K562 (cell line): ENCODE measurements at regions not wholly inside any gene's neighbourhood (a gene's known extent, or its start where the extent isn't known, plus 50 kb on each side); places are given as distances from the start of the nearest gene placed in this dataset.

ENCODE experiments used
- ATAC-seq: fragments of 200-7000 bp; cut with Tn5 transposase; 3 replicates; pipeline ENCODE4 v1.9.1; 2020; ENCODE audit warnings: moderate library complexity
- BruUV-seq: library from RNA; stranded (reverse); fragments of 400-500 nt; replicated peaks from 2 replicates; lab custom pipeline; 2021; lab: Mats Ljungman, UMichigan
- CTCF ChIA-PET: fragments of 300-600 bp; formaldehyde crosslinking; extraction: SDS; loops from one replicate; lab custom pipeline; 2021; ENCODE audit warnings: low intra/inter-chr PET ratio; lab: Yijun Ruan, JAX
- POLR2A ChIA-PET: fragments of 300-600, 350-650 bp; sonication (Branson Sonifier 250); formaldehyde crosslinking; extraction: SDS; loops from one replicate; lab custom pipeline; 2021; ENCODE audit warnings: antibody characterized with exemption, inconsistent platforms; lab: Yijun Ruan, JAX
- DNase-seq, 4 experiments: peaks; one replicate each; pipeline versions ENCODE4 v3.0.0 to v3.0.0-alpha.2; 2011 to 2018; ENCODE audit warnings: low spot score in 3 of 4, mixed read lengths in 3 of 4; ENCODE audit errors: extremely low read depth in 1 of 4
- FAIRE-seq: peaks from 2 replicates; lab custom pipeline; 2011; peaks lifted over from hg19 to GRCh38; lab: Jason Lieb, UNC
- H2AFZ ChIP-seq: 2 replicates; pipeline ENCODE4 v1.6.0; 2011; ENCODE audit warnings: low read depth, low read length, control low read depth, inconsistent platforms
- H3K27ac ChIP-seq: fragments of 200-600 bp; 3 replicates; pipeline ENCODE4 v1.8.0; 2011; ENCODE audit warnings: low read depth, mild to moderate bottlenecking, control low read depth, inconsistent platforms, low read length, moderate library complexity, mixed read lengths; ENCODE audit errors: extremely low read depth
- H3K27me3 ChIP-seq, 2 experiments: fragments of 300-600 bp in 1 of 2; 2 replicates in 1 of 2; 3 replicates in 1 of 2; pipeline versions ENCODE4 v1.6.0 to v1.8.0; 2011; ENCODE audit warnings: inconsistent platforms in 2 of 2, low read length in 2 of 2, mild to moderate bottlenecking in 1 of 2, mixed read lengths in 1 of 2, moderate library complexity in 1 of 2; ENCODE audit not compliant: control insufficient read depth in 2 of 2, insufficient read depth in 2 of 2
- H3K36me3 ChIP-seq: fragments of 300-600 bp; 3 replicates; pipeline ENCODE4 v1.8.0; 2011; ENCODE audit warnings: mild to moderate bottlenecking, low read length, inconsistent platforms; ENCODE audit not compliant: control insufficient read depth, insufficient read depth
- H3K4me1 ChIP-seq, 2 experiments: fragments of 200-600 bp in 1 of 2; replicated peaks in 1 of 2; 2 replicates in 1 of 2; 3 replicates in 1 of 2; pipeline versions ENCODE4 v1.5.1 to v1.8.0; 2011; ENCODE audit warnings: inconsistent platforms in 2 of 2, low read length in 2 of 2, mild to moderate bottlenecking in 1 of 2, mixed read lengths in 1 of 2, moderate library complexity in 1 of 2; ENCODE audit not compliant: control insufficient read depth in 2 of 2, insufficient read depth in 2 of 2
- H3K4me2 ChIP-seq: 2 replicates; pipeline ENCODE4 v1.6.1; 2011; ENCODE audit warnings: low read length, control low read depth, inconsistent platforms, mixed read lengths; ENCODE audit not compliant: insufficient read depth
- H3K4me3 ChIP-seq: fragments of 200-600 bp; sonication (generic), shearing (Covaris generic); 2 replicates; pipeline ENCODE4 v1.5.1; 2016; ENCODE audit warnings: control low read depth, inconsistent platforms
- H3K79me2 ChIP-seq: fragments of 200-600 bp; 3 replicates; pipeline ENCODE4 v1.8.0; 2011; ENCODE audit warnings: low read length, inconsistent platforms; ENCODE audit not compliant: control insufficient read depth, insufficient read depth
- H3K9ac ChIP-seq, 2 experiments: 2 replicates each; pipeline versions ENCODE4 v1.6.0 to v1.6.1; 2011; ENCODE audit warnings: low read depth in 2 of 2, low read length in 2 of 2, control low read depth in 1 of 2, inconsistent platforms in 1 of 2, mild to moderate bottlenecking in 1 of 2, mixed read lengths in 1 of 2; ENCODE audit not compliant: insufficient read depth in 1 of 2
- H3K9me1 ChIP-seq: one replicate; pipeline ENCODE4 v1.6.0; 2011; ENCODE audit warnings: inconsistent platforms, mild to moderate bottlenecking, low read length, moderate library complexity; ENCODE audit not compliant: control insufficient read depth, insufficient read depth
- H3K9me3 ChIP-seq: replicated peaks from 2 replicates; pipeline ENCODE4 v1.5.1; 2011; ENCODE audit warnings: low read depth, low read length, inconsistent platforms; ENCODE audit not compliant: control insufficient read depth, insufficient read depth
- H4K20me1 ChIP-seq: replicated peaks from 2 replicates; pipeline ENCODE4 v1.6.1; 2011; ENCODE audit warnings: low read length, inconsistent platforms, mixed read lengths; ENCODE audit not compliant: control insufficient read depth, insufficient read depth
- ADNP ChIP-seq: fragments of 200-800 bp; sonication (Bioruptor generic); IDR thresholded peaks from 2 replicates; pipeline ENCODE4 v1.6.1; 2016; ENCODE audit warnings: missing genetic modification characterization, missing compliant biosample characterization
- BCOR ChIP-seq: fragments of 450-650 bp; IDR thresholded peaks from 2 replicates; pipeline ENCODE4 v1.6.1; 2016
- EHMT2 ChIP-seq: fragments of 450-650 bp; IDR thresholded peaks from 2 replicates; pipeline ENCODE4 v1.6.1; 2018; ENCODE audit warnings: antibody characterized with exemption
- KAT7 ChIP-seq: sonication (generic); formaldehyde crosslinking; IDR thresholded peaks from 2 replicates; pipeline ENCODE4 v1.8.0; 2022; ENCODE audit warnings: missing genetic modification reagents, mild to moderate bottlenecking, borderline replicate concordance
- MYNN ChIP-seq, 2 experiments: sonication (generic); formaldehyde crosslinking in 1 of 2; IDR thresholded peaks; 2 replicates each; pipeline versions ENCODE4 v1.5.0 to v1.6.1; 2016 to 2020; ENCODE audit warnings: antibody characterized with exemption in 1 of 2, missing genetic modification reagents in 1 of 2
- RBM25 ChIP-seq: fragments of 200-400 bp; formaldehyde crosslinking; IDR thresholded peaks from 2 replicates; pipeline ENCODE4 v1.6.1; 2018; ENCODE audit warnings: low read length, low read depth, moderate library complexity; ENCODE audit not compliant: severe bottlenecking
- SIX5 ChIP-seq, 2 experiments: IDR thresholded peaks; 2 replicates each; pipeline ENCODE4 v1.6.1; 2011; ENCODE audit warnings: low read length in 2 of 2, borderline replicate concordance in 1 of 2, low read depth in 1 of 2, mild to moderate bottlenecking in 1 of 2, moderate library complexity in 1 of 2; ENCODE audit not compliant: insufficient read depth in 1 of 2
- SMARCA5 ChIP-seq: fragments of 450-650 bp; IDR thresholded peaks from 2 replicates; pipeline ENCODE4 v1.6.1; 2016
- SOX6 ChIP-seq: fragments of 450-650 bp; IDR thresholded peaks from 2 replicates; pipeline ENCODE4 v1.6.1; 2014; ENCODE audit warnings: mild to moderate bottlenecking
- STAG1 ChIP-seq: sonication (generic); formaldehyde crosslinking; IDR thresholded peaks from 2 replicates; pipeline ENCODE4 v1.5.0; 2020; ENCODE audit warnings: missing genetic modification reagents, borderline replicate concordance
- STAT6 ChIP-seq: sonication (generic); formaldehyde crosslinking; IDR thresholded peaks from 2 replicates; pipeline ENCODE4 v1.8.1; 2023; ENCODE audit warnings: mild to moderate bottlenecking, missing genetic modification reagents
- TEAD1 ChIP-seq, 2 experiments: fragments of 450-650 bp in 1 of 2; sonication (generic) in 1 of 2; formaldehyde crosslinking; IDR thresholded peaks; 2 replicates each; pipeline versions ENCODE4 v1.4.0 to v1.8.0; 2020 to 2022; ENCODE audit warnings: mild to moderate bottlenecking in 2 of 2, missing genetic modification reagents in 1 of 2
- TRIM28 ChIP-seq: fragments of 450-650 bp; IDR thresholded peaks from 2 replicates; pipeline ENCODE4 v1.6.1; 2017
- ZFP36 ChIP-seq: fragments of 150-350 bp; IDR thresholded peaks from 2 replicates; pipeline ENCODE4 v1.6.1; 2018; ENCODE audit warnings: low read length, low read depth; ENCODE audit not compliant: partially characterized antibody
- ZNF133 ChIP-seq: fragments of 250-450 bp; sonication (Bioruptor Pico); IDR thresholded peaks from 2 replicates; pipeline ENCODE4 v1.4.0; 2020; ENCODE audit warnings: mild to moderate bottlenecking
- WGBS: fragments of 100-300 bp; shearing (Covaris generic); methylation state at CpG from one replicate; pipeline ENCODE4 v1.1.6; 2016; ENCODE audit warnings: low coverage, mixed read lengths; ENCODE audit not compliant: insufficient coverage; ENCODE audit errors: missing lambda C conversion rate; 5-methylcytosine and 5-hydroxymethylcytosine counted together
- in situ Hi-C: fragments of 300-500 bp; cut with MboI; formaldehyde crosslinking; loops from 4 replicates; pipeline ENCODE4 v1.15.0; 2018; ENCODE audit warnings: inconsistent platforms, mixed read lengths
- intact Hi-C: fragments of 100-400 bp; cut with micrococcal nuclease; formaldehyde crosslinking; loops from 2 replicates; pipeline ENCODE4 v1.14.2; 2022

- FAIRE-seq: no peak
Observed at GRCh38 chr6:20263059-20263458, 50.8 kb upstream of the MBOAT1 start.

DNA sequence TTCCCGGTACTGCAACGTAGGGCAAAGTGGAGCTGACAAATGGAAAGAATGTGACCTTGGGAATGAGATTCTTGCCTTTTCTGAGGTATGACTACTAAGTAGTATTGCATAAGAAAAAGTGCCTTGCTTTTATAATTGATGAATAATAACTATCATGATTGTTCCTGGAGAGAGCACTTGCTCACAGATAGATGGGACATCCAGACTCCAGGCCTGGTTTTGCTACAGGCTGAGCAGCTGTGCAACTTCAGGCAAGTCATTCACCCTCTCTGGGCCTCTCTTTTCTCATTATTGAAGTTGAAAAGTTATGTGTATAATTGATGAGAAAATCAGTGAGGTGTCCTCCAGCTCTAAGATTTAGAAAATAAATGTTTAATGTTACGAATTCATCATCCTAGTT lies 53.6 kb upstream of the MBOAT1 start:
- H3K4me2 ChIP-seq: no peak overlapping the region
- no peak overlapping the region for H3K4me3 ChIP-seq
- no peak for DNase-seq
- H4K20me1 ChIP-seq: no peaks in the 10 kb centered on the region
- intact Hi-C loops (no loop called here), in situ Hi-C loops (no loop called here)
- no peaks in the 10 kb centered on the region for H3K79me2 ChIP-seq
- no peak overlapping the region for H3K9ac ChIP-seq
- ATAC-seq: no peak
- CTCF ChIA-PET: no interaction called here
- no peaks in the 10 kb centered on the region for H3K27me3 ChIP-seq
- H3K9me1 ChIP-seq: no peaks in the 10 kb centered on the region
- WGBS: 19% methylated on average over 3 of the region's 3 CpGs
- FAIRE-seq: no peak
- peaks cover 0 to 12% of the 10 kb centered on the region in 2 experiments; a peak in 3 of 5 replicates for H3K4me1 ChIP-seq
- BruUV-seq: no TSS peak
- no peaks in the 10 kb centered on the region for H3K9me3 ChIP-seq
- H3K36me3 ChIP-seq: no peaks in the 10 kb centered on the region
- POLR2A ChIA-PET: no interaction called here
- no peak overlapping the region for H2AFZ ChIP-seq
- no peak overlapping the region for H3K27ac ChIP-seq
- no peak for TF ChIP-seq STAT6 (CRISPR knock-in tag)
- TF ChIP-seq ZFP36: peak; percentile 72
- TF ChIP-seq TEAD1 (CRISPR knock-in tag; IDR thresholded peaks at IDR 0.05): no peak
- TF ChIP-seq SOX6: no peak
- TF ChIP-seq EHMT2: no peak
- no peak for TF ChIP-seq KAT7 (CRISPR knock-in tag)
- TF ChIP-seq STAG1 (CRISPR knock-in tag): no peak
- no peak for TF ChIP-seq MYNN (IDR thresholded peaks at IDR 0.05)
- no peak for TF ChIP-seq MYNN (CRISPR knock-in tag; IDR thresholded peaks at IDR 0.05)
- no peak for TF ChIP-seq ZNF133
- TF ChIP-seq RBM25: peak; percentile 84
- peak; percentile 40; the same call in 1 of the 2 replicates for TF ChIP-seq BCOR

More at GRCh38 chr6:20263059-20263458, 50.8 kb upstream of the MBOAT1 start:
- no TSS peak for BruUV-seq
- WGBS: 43% methylated on average over 2 of the region's 2 CpGs
- H3K27me3 ChIP-seq: no peaks in the 10 kb centered on the region
- ChIA-PET POLR2A (no interaction called here), CTCF (no interaction called here)
- no peak overlapping the region for H2AFZ ChIP-seq
- H3K36me3 ChIP-seq: no peaks in the 10 kb centered on the region
- H3K9ac ChIP-seq: no peak overlapping the region
- peaks cover 0 to 8% of the 10 kb centered on the region in 2 experiments; a peak in 3 of 5 replicates for H3K4me1 ChIP-seq
- no peak overlapping the region for H3K4me3 ChIP-seq
- H3K9me3 ChIP-seq: no peaks in the 10 kb centered on the region
- DNase-seq: no peak
- in situ Hi-C loops (no loop called here), intact Hi-C loops (no loop called here)
- TF ChIP-seq ADNP (tag) (peak; percentile 35; the same call in 1 of the 2 replicates), TRIM28 (peak; percentile 79; the same call in 1 of the 2 replicates), BCOR (peak; percentile 51; the same call in 1 of the 2 replicates), SIX5 (IDR thresholded peaks at IDR 0.05; ENCODE audit: borderline replicate concordance in 1 of 2, insufficient read depth in 1 of 2, low read depth in 1 of 2, low read length in 2 of 2) (no peak), SMARCA5 (peak; percentile 51; the same call in 1 of the 2 replicates)
- H4K20me1 ChIP-seq: no peaks in the 10 kb centered on the region
- no peak for ATAC-seq
- H3K4me2 ChIP-seq: no peak overlapping the region
- no peak overlapping the region for H3K27ac ChIP-seq
- no peaks in the 10 kb centered on the region for H3K9me1 ChIP-seq
- no peaks in the 10 kb centered on the region for H3K79me2 ChIP-seq
